Retina (tissue), 1 donor: ENCODE measurements at regions not wholly inside any gene's neighbourhood (a gene's known extent, or its start where the extent isn't known, plus 50 kb on each side); places are given as distances from the start of the nearest gene placed in this dataset.
A peak's percentile ranks its signal among the peaks of the same experiment; 100 is the strongest.

Source experiments
- DNase-seq: peaks from one replicate; pipeline ENCODE4 v3.0.0-alpha.2; 2016

GRCh38 chr10:10647331-10647730 lies 370.3 kb upstream of the CELF2 start:
- no peak for DNase-seq

- no peak for DNase-seq
Measured at GRCh38 chr10:10657139-10657760, 360.4 kb upstream of the CELF2 start.

GRCh38 chr10:10658172-10658785 lies 359.4 kb upstream of the CELF2 start:
- DNase-seq, result no peak

- no peak for DNase-seq
Measured at GRCh38 chr10:10660054-10660453, 357.6 kb upstream of the CELF2 start.

GRCh38 chr10:10661176-10661575 lies 356.5 kb upstream of the CELF2 start:
- no peak for DNase-seq

- peak; percentile 59 for DNase-seq
Measured at GRCh38 chr10:10662716-10663408, 354.8 kb upstream of the CELF2 start.

GRCh38 chr10:10663622-10664021 lies 354.1 kb upstream of the CELF2 start:
- DNase-seq, result no peak

- no peak for DNase-seq
Measured at GRCh38 chr10:10665750-10666149, 351.9 kb upstream of the CELF2 start.

- no peak for DNase-seq
Measured at GRCh38 chr10:10667466-10667865, 350.2 kb upstream of the CELF2 start.

GRCh38 chr10:10676972-10677371 lies 340.7 kb upstream of the CELF2 start:
- DNase-seq, result no peak

- peak; percentile 64 for DNase-seq
Measured at GRCh38 chr10:10677479-10677878, 340.2 kb upstream of the CELF2 start.

- no peak for DNase-seq
Measured at GRCh38 chr10:10680496-10680895, 337.2 kb upstream of the CELF2 start.

- no peak for DNase-seq
Measured at GRCh38 chr10:10684972-10685371, 332.7 kb upstream of the CELF2 start.

GRCh38 chr10:10685566-10685965 lies 332.1 kb upstream of the CELF2 start:
- DNase-seq, result no peak

- DNase-seq, result no peak
Measured at GRCh38 chr10:10687751-10688150, 329.9 kb upstream of the CELF2 start.

GRCh38 chr10:10699427-10699826 lies 318.2 kb upstream of the CELF2 start:
- no peak for DNase-seq

- peak; percentile 59 for DNase-seq
Measured at GRCh38 chr10:10701084-10701611, 316.5 kb upstream of the CELF2 start.

- peak; percentile 18 for DNase-seq
Measured at GRCh38 chr10:10702211-10702610, 315.5 kb upstream of the CELF2 start.

GRCh38 chr10:10703382-10703781 lies 314.3 kb upstream of the CELF2 start:
- DNase-seq, result peak; percentile 45

- DNase-seq, result no peak
Measured at GRCh38 chr10:10712155-10712704, 305.4 kb upstream of the CELF2 start.

- DNase-seq, result no peak
Measured at GRCh38 chr10:10714327-10714726, 303.3 kb upstream of the CELF2 start.

- no peak for DNase-seq
Measured at GRCh38 chr10:10716972-10717371, 300.7 kb upstream of the CELF2 start.

GRCh38 chr10:10722422-10722821 lies 295.2 kb upstream of the CELF2 start:
- no peak for DNase-seq

GRCh38 chr10:10725196-10725595 lies 292.5 kb upstream of the CELF2 start:
- no peak for DNase-seq
